GM12873 (cell line): ENCODE measurements at regions not wholly inside any gene's neighbourhood (a gene's known extent, or its start where the extent isn't known, plus 50 kb on each side); places are given as distances from the start of the nearest gene placed in this dataset.

Experiments used
- TF ChIP-seq, protein P1 (sequence below): IDR thresholded peaks from 2 replicates; pipeline ENCODE4 v1.5.1; 2012; ENCODE audit warnings: low read depth, mild to moderate bottlenecking, moderate library complexity, low read length, control low read depth; ENCODE audit not compliant: insufficient read depth; ENCODE audit errors: missing control alignments

DNA sequence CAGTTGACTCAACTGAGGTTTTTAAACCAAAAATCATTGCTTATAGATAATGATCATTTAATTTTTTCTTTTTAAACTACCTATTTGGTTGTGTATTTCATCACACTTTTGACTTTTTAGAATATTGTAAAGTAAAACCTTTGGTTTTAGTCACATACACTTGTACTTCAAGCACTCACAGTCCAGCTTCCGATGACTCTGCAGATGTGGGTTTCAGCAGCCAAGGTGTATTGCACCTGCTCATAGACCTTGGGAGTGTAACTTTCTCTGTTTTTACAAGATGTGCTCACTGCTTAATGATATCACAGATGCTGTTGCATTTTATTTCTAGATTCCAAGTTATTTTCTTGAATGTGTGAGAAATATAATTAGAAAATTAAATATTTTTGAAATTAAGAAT, 188.3 kb upstream of the SLC38A2 start:
- TF ChIP-seq, protein P1, sequence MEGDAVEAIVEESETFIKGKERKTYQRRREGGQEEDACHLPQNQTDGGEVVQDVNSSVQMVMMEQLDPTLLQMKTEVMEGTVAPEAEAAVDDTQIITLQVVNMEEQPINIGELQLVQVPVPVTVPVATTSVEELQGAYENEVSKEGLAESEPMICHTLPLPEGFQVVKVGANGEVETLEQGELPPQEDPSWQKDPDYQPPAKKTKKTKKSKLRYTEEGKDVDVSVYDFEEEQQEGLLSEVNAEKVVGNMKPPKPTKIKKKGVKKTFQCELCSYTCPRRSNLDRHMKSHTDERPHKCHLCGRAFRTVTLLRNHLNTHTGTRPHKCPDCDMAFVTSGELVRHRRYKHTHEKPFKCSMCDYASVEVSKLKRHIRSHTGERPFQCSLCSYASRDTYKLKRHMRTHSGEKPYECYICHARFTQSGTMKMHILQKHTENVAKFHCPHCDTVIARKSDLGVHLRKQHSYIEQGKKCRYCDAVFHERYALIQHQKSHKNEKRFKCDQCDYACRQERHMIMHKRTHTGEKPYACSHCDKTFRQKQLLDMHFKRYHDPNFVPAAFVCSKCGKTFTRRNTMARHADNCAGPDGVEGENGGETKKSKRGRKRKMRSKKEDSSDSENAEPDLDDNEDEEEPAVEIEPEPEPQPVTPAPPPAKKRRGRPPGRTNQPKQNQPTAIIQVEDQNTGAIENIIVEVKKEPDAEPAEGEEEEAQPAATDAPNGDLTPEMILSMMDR, result no peak

DNA sequence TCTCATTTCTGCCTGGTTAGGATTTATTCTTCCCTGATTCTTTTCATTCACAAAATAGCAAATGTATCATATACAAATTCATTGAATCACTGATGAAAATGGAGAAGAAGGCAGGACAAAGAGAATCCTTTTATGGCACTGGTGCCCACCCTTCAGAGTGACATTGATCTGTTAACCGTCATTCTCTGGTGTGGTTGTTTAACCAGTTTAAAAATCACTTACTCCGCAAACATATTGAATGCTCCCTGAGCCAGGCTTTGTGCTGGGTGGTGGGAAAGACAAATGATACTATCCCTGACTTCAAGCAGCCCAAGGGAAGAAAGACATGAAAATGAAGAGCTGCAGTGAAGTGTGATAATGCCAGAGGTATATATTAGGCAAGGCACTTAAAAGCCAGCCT, 187.5 kb upstream of the SLC38A2 start:
- TF ChIP-seq, protein P1, result no peak

DNA sequence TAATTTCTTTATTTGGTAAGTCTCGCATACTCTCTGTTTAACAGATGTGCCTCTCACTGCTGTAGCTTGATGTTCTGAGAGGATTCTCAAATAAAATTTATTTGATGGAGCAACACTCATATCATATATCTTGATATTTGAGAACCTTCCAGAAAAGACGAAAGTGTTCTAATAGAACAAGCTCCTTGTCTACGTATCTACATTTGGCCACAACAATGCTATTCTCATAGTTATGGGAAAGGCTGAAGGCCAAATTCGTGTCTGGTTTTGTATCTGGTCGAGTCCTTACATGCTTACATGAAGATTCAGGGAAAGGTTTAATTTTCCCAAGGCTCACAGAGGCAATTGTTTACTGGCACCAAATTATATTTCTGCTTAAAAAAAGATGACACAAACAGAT, 186.7 kb upstream of the SLC38A2 start:
- TF ChIP-seq, protein P1, result no peak

DNA sequence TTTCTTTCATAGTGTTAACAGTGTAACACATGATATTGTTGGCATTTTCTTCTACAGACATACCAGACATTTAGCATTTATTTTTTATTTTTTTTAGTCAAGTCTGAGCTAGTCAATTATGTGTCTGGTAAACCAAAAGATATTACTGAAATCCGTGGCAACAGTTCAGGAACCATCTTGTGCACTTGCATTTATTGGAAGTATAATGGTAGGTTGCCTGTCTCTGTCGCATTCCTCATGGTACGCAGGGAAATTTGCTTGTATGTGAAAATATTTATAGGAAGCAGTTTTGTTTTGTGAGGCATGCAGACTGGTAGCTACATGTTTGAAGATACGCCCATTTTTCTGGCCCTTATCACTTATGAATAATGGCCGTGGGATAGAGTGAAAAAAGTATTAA, 186.1 kb upstream of the SLC38A2 start:
- TF ChIP-seq, protein P1, result no peak

DNA sequence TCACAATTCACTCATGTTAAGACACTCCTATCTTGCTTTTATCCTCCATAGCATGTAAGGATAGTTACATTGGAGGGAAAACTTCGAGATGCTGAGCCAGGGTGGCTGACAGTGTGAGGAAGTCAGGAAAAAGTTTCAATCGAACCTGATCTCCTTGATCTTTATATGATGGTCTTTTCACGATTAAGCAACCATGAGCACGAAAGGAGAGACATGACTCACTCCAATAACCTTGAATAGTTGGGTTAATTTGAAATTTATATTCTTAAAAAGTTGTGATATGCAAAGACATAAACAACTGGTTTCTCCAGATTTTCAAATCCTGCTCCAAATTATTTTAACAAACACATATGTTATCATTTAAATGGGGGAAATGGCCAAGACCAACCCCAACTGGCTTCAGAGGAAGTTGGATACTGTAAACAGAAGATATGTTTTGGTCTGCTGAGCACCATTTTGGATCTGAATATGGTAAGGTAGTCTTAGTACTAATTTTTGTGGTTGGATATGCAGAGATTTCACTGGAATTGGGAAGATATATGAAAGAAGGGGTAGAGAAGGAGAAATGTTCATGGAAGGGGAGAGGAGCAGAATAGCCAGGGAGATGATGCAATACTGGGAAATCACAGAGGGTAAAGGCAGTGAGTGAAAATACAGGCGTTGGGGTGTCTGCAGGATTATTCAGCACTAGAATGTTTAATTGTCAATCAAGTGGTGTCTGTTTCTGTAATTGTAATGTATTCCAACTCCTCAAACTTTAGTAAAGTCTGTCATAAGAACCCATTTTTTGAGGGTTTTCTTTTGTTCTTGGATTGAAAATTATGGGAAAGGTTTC, 185.2 kb upstream of the SLC38A2 start:
- TF ChIP-seq, protein P1, result no peak

DNA sequence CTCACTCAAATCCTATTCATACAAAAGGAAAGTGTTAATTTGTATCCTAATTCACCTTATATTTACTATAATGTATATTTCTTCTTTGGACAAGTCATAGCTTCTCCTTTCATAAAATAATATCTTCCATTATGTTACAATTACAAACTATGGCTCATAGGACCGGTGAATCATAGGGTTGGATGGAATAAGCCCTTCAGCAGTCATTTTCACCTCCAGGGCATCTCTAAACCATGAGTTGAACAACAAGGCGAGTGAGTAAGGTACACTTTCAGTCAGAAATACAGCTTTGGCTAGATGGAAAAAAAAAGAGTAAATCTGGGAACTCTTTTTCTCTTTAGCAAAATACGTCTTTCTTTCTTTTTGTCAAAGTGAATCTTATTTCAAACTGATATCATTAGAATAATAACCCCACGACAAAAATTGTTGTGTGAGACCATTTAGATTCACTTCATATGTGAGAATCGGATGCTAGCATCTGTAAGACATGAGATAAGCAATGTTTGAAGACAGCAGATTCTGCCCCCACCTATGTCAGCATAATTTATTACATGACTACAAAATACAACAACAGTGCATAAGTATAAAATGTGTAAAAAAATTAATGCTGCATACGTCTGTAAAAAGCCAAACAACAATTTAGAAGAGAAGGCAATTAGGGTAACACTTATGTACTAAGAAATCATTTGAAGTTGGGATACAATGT, 184.4 kb upstream of the SLC38A2 start:
- TF ChIP-seq, protein P1, result no peak

DNA sequence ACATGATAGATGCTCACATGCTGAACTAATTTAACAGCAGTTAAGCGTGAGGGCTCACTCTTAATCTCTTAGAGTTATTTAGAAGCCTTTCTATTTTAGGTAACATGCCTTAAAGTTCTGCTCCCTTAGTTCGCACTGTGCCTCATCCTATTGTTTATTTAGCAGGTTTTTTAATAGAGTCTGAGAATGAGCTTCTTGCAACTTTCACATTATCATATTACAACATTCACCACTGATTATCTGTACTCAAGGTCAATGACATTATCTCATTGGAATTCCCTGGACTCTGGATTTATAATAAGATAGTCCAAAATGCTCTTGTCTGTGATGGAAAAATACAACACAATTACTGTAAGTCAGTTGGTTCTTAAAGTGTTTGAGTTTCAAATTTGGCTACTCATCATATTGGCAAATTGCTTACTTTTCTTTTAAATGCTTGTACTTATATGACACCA, 183.6 kb upstream of the SLC38A2 start:
- TF ChIP-seq, protein P1, result no peak
